HG03103 (cell line): ENCODE measurements at regions not wholly inside any gene's neighbourhood (a gene's known extent, or its start where the extent isn't known, plus 50 kb on each side); places are given as distances from the start of the nearest gene placed in this dataset.
"Not testable (repeated sequence)": the region's sequence is repeated elsewhere in the genome, so short reads cannot be mapped to it uniquely, and the experiment has no call there.

Source experiments
- ATAC-seq: cut with Tn5 transposase; IDR thresholded peaks from one replicate; pipeline ENCODE4 v1.9.1; 2021; ENCODE audit warnings: low read depth; ENCODE audit not compliant: unreplicated experiment

- no peak for ATAC-seq
Observed at GRCh38 chr20:50354721-50355589, 155.2 kb upstream of the PTPN1 start.

GRCh38 chr20:50355590-50356524 lies 154.3 kb upstream of the PTPN1 start:
- no peak for ATAC-seq

- no peak for ATAC-seq
Observed at GRCh38 chr20:50356525-50356885, 153.7 kb upstream of the PTPN1 start.

- no peak for ATAC-seq
Observed at GRCh38 chr20:50356962-50357782, 153.0 kb upstream of the PTPN1 start.

- no peak for ATAC-seq
Observed at GRCh38 chr20:50357783-50358161, 152.4 kb upstream of the PTPN1 start.

GRCh38 chr20:50358166-50358565 lies 152.0 kb upstream of the PTPN1 start:
- ATAC-seq, result no peak

- no peak for ATAC-seq
Observed at GRCh38 chr20:50358971-50359370, 151.2 kb upstream of the PTPN1 start.

- no peak for ATAC-seq
Observed at GRCh38 chr20:50359607-50360217, 150.5 kb upstream of the PTPN1 start.

- ATAC-seq, result no peak
Observed at GRCh38 chr20:50360218-50360672, 149.9 kb upstream of the PTPN1 start.

- ATAC-seq, result no peak
Observed at GRCh38 chr20:50360921-50361320, 149.3 kb upstream of the PTPN1 start.

GRCh38 chr20:50362177-50362576 lies 148.0 kb upstream of the PTPN1 start:
- ATAC-seq, result not testable (repeated sequence)

GRCh38 chr20:50363027-50363426 lies 147.2 kb upstream of the PTPN1 start:
- ATAC-seq, result no peak

- no peak for ATAC-seq
Observed at GRCh38 chr20:50363479-50363878, 146.7 kb upstream of the PTPN1 start.

GRCh38 chr20:50364542-50364941 lies 145.6 kb upstream of the PTPN1 start:
- no peak for ATAC-seq

- ATAC-seq, result no peak
Observed at GRCh38 chr20:50366270-50367103, 143.7 kb upstream of the PTPN1 start.

GRCh38 chr20:50367104-50367674 lies 143.0 kb upstream of the PTPN1 start:
- ATAC-seq, result no peak

GRCh38 chr20:50367739-50368375 lies 142.3 kb upstream of the PTPN1 start:
- no peak for ATAC-seq

- no peak for ATAC-seq
Observed at GRCh38 chr20:50368386-50368785, 141.8 kb upstream of the PTPN1 start.
